OCI-LY7 (cell line): ENCODE measurements at regions not wholly inside any gene's neighbourhood (a gene's known extent, or its start where the extent isn't known, plus 50 kb on each side); places are given as distances from the start of the nearest gene placed in this dataset.

Experiments
- BruUV-seq: library from RNA; stranded (reverse); fragments of 400-500 nt; replicated peaks from 2 replicates; lab custom pipeline; 2021; lab: Mats Ljungman, UMichigan
- CTCF ChIA-PET: fragments of 300-600 bp; sonication (Branson Sonifier 250); formaldehyde crosslinking; loops from one replicate; lab custom pipeline; 2022; ENCODE audit warnings: antibody characterized with exemption; ENCODE audit not compliant: unreplicated experiment; lab: Charles Lee
- POLR2A ChIA-PET: fragments of 300-600 bp; sonication (Branson Sonifier 250); formaldehyde crosslinking; loops from one replicate; lab custom pipeline; 2022; ENCODE audit warnings: antibody characterized with exemption; lab: Charles Lee
- DNase-seq: peaks from one replicate; pipeline ENCODE4 v3.0.0-alpha.2; 2015; ENCODE audit warnings: low spot score
- H2AFZ ChIP-seq: fragments of 200-600 bp; sonication (generic), shearing (Covaris generic); 2 replicates; pipeline ENCODE4 v1.6.1; 2014; ENCODE audit warnings: mild to moderate bottlenecking, antibody characterized with exemption, low read length, moderate library complexity
- H3K27ac ChIP-seq: fragments of 200-600 bp; sonication (generic); 2 replicates; pipeline ENCODE4 v1.5.1; 2014; ENCODE audit warnings: mixed run types, low read depth, mild to moderate bottlenecking, moderate library complexity, low read length, inconsistent platforms; ENCODE audit not compliant: poor library complexity, severe bottlenecking
- H3K36me3 ChIP-seq: fragments of 200-600 bp; sonication (generic); 2 replicates; pipeline ENCODE4 v1.6.1; 2014; ENCODE audit warnings: mild to moderate bottlenecking, antibody characterized with exemption, low read length, moderate library complexity, mixed read lengths; ENCODE audit not compliant: insufficient read depth
- H3K4me1 ChIP-seq: fragments of 200-600 bp; sonication (generic); 2 replicates; pipeline ENCODE4 v1.5.1; 2014; ENCODE audit warnings: mild to moderate bottlenecking, low read length; ENCODE audit not compliant: insufficient read depth, poor library complexity, severe bottlenecking
- H3K4me2 ChIP-seq: fragments of 200-600 bp; sonication (generic); 2 replicates; pipeline ENCODE4 v1.6.1; 2014; ENCODE audit warnings: mild to moderate bottlenecking, low read length
- H3K4me3 ChIP-seq: fragments of 200-600 bp; sonication (generic); 2 replicates; pipeline ENCODE4 v1.5.1; 2014; ENCODE audit warnings: mild to moderate bottlenecking, low read depth, low read length; ENCODE audit not compliant: poor library complexity, severe bottlenecking
- H3K79me2 ChIP-seq: fragments of 200-600 bp; sonication (generic); 2 replicates; pipeline ENCODE4 v1.6.1; 2016; ENCODE audit warnings: low read depth, mild to moderate bottlenecking, low read length, moderate library complexity, mixed read lengths; ENCODE audit not compliant: insufficient read depth
- H3K9me2 ChIP-seq: fragments of 200-600 bp; sonication (generic); 2 replicates; pipeline ENCODE4 v1.6.1; 2016; ENCODE audit warnings: mild to moderate bottlenecking, low read length, mixed read lengths; ENCODE audit not compliant: insufficient read depth
- H3K9me3 ChIP-seq: fragments of 200-600 bp; sonication (generic); 2 replicates; pipeline ENCODE4 v1.6.1; 2014; ENCODE audit warnings: mild to moderate bottlenecking, mixed run types, low read length, mixed read lengths
- H4K20me1 ChIP-seq: fragments of 200-600 bp; sonication (generic); 2 replicates; pipeline ENCODE4 v1.6.1; 2014; ENCODE audit warnings: mild to moderate bottlenecking, antibody characterized with exemption, low read length, moderate library complexity, mixed read lengths; ENCODE audit not compliant: insufficient read depth
- EZH2phosphoT487 ChIP-seq: fragments of 200-600 bp; sonication (generic); IDR thresholded peaks from 2 replicates; pipeline ENCODE4 v1.6.1; 2018; ENCODE audit warnings: low read depth, borderline replicate concordance, mild to moderate bottlenecking, mixed run types, antibody characterized with exemption, low read length, moderate library complexity, mixed read lengths
- intact Hi-C: fragments of 100-400 bp; cut with micrococcal nuclease; formaldehyde crosslinking; loops from one replicate; pipeline ENCODE4 v1.10.0; 2022; ENCODE audit not compliant: unreplicated experiment
- TF ChIP-seq, protein P1 (sequence below): fragments of 200-600 bp; sonication (generic); conservative IDR thresholded peaks from 2 replicates; pipeline ENCODE4 v1.5.1; 2014; ENCODE audit warnings: mild to moderate bottlenecking, antibody characterized with exemption, low read length, moderate library complexity, mixed read lengths

DNA sequence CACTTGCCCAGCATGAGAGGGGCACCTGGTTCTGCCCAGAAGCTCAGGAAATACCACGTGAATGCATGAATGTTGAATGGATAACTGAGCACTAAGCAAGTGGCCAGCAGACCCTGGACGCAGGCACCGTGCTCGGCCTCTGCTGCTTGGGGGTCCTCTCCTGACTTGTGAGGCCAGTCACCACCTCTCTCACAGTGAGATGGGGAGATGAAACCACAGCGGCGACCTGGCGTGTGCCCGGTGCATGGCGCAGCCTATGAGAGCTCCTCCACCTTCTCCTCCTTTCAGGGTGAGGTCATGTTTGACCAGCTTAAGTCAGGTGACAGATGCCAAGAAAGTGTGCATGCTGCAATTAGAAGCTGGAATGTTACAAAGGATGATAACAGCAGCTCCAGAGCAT lies 75.5 kb downstream of the HMX1 start:
- H3K9me2 ChIP-seq: no peaks in the 10 kb centered on the region
- no peaks in the 10 kb centered on the region for H4K20me1 ChIP-seq
- no peak overlapping the region for H3K27ac ChIP-seq
- no peak for DNase-seq
- POLR2A ChIA-PET: interaction anchor here (1.1 kb wide), 2 partner anchors 21 to 30 kb away, joined by 3 to 5 read pairs; no protein-coding TSS in a partner anchor
- BruUV-seq: no TSS peak
- H3K79me2 ChIP-seq: no peaks in the 10 kb centered on the region
- TF ChIP-seq, protein P1, sequence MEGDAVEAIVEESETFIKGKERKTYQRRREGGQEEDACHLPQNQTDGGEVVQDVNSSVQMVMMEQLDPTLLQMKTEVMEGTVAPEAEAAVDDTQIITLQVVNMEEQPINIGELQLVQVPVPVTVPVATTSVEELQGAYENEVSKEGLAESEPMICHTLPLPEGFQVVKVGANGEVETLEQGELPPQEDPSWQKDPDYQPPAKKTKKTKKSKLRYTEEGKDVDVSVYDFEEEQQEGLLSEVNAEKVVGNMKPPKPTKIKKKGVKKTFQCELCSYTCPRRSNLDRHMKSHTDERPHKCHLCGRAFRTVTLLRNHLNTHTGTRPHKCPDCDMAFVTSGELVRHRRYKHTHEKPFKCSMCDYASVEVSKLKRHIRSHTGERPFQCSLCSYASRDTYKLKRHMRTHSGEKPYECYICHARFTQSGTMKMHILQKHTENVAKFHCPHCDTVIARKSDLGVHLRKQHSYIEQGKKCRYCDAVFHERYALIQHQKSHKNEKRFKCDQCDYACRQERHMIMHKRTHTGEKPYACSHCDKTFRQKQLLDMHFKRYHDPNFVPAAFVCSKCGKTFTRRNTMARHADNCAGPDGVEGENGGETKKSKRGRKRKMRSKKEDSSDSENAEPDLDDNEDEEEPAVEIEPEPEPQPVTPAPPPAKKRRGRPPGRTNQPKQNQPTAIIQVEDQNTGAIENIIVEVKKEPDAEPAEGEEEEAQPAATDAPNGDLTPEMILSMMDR: no peak
- no peak for TF ChIP-seq EZH2phosphoT487
- H3K4me1 ChIP-seq: no peaks in the 10 kb centered on the region
- no peaks in the 10 kb centered on the region for H3K36me3 ChIP-seq
- no peak overlapping the region for H2AFZ ChIP-seq
- H3K4me3 ChIP-seq: no peak overlapping the region
- CTCF ChIA-PET: interaction anchor here (1.1 kb wide), 1 partner anchor 21 kb away, joined by 6 read pairs; no protein-coding TSS in a partner anchor
- intact Hi-C loops: no loop called here
- H3K4me2 ChIP-seq: no peak overlapping the region
- H3K9me3 ChIP-seq: no peaks in the 10 kb centered on the region

DNA sequence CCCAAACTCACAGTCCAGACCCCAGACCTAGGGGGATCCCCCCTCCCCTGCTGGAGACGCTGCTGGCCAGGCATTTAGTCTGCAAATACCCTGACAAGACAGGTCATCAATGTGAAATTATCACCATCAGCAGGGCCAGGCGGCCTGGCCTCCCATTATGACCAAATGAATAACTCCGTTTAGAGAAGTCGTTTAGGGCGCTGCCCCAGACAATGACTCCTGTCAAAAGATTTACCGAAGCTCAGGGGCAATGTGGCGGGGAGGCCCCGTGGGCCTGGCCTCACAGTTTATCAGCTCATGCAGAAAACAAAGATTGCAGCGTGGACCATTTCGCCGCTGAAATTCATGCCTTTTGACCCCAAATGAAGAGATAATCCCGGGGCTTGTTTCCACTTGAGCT lies 76.5 kb downstream of the HMX1 start:
- H3K4me3 ChIP-seq: no peak overlapping the region
- H3K9me3 ChIP-seq: no peaks in the 10 kb centered on the region
- no peaks in the 10 kb centered on the region for H3K36me3 ChIP-seq
- H3K27ac ChIP-seq: no peak overlapping the region
- no peak overlapping the region for H2AFZ ChIP-seq
- no peaks in the 10 kb centered on the region for H3K79me2 ChIP-seq
- H4K20me1 ChIP-seq: no peaks in the 10 kb centered on the region
- ChIA-PET CTCF (interaction anchor here (1.1 kb wide), 1 partner anchor 22 kb away, joined by 6 read pairs; no protein-coding TSS in a partner anchor), POLR2A (interaction anchor here (0.5 to 1.1 kb wide), 2 partner anchors 22 to 709 kb away, joined by 3 to 5 read pairs; no protein-coding TSS in a partner anchor)
- intact Hi-C loops: no loop called here
- no peaks in the 10 kb centered on the region for H3K4me1 ChIP-seq
- BruUV-seq: no TSS peak
- no peak for DNase-seq
- H3K9me2 ChIP-seq: no peaks in the 10 kb centered on the region
- no peak for TF ChIP-seq EZH2phosphoT487
- TF ChIP-seq, protein P1: no peak
- H3K4me2 ChIP-seq: no peak overlapping the region

DNA sequence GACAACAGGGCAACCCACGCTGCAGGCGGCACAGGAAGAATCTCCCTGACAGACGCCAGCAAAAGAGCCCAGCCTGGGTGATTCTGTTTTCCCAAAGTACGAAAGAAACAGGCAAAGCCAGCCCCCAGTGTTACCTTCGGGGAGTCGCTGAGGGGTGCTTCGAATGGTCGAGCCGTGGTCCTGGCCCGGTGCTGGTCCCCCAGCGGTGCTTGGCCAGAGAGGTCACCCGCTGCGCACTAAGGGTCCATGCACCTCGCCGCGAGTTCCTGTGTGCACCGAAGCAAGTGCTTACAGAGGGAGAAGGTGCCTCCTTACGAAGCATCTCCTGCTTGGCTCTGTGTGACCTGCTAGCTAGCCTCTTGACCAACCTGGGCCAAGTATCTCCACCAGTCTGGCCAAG lies 77.1 kb downstream of the HMX1 start:
- DNase-seq: no peak
- intact Hi-C loops: no loop called here
- TF ChIP-seq, protein P1: no peak
- no peak for TF ChIP-seq EZH2phosphoT487
- H3K36me3 ChIP-seq: no peaks in the 10 kb centered on the region
- no peak overlapping the region for H3K27ac ChIP-seq
- H3K4me2 ChIP-seq: no peak overlapping the region
- POLR2A ChIA-PET: interaction anchor here (0.5 kb wide), 1 partner anchor 23 kb away, joined by 3 read pairs; no protein-coding TSS in a partner anchor
- no peak overlapping the region for H3K4me3 ChIP-seq
- H3K4me1 ChIP-seq: no peaks in the 10 kb centered on the region
- H3K79me2 ChIP-seq: no peaks in the 10 kb centered on the region
- CTCF ChIA-PET: no interaction called here
- no peaks in the 10 kb centered on the region for H4K20me1 ChIP-seq
- no peaks in the 10 kb centered on the region for H3K9me2 ChIP-seq
- H3K9me3 ChIP-seq: no peaks in the 10 kb centered on the region
- BruUV-seq: no TSS peak
- no peak overlapping the region for H2AFZ ChIP-seq
